ENCODE measurements at regions not wholly inside any gene's neighbourhood (a gene's known extent, or its start where the extent isn't known, plus 50 kb on each side); places are given as distances from the start of the nearest gene placed in this dataset.
"Not testable (repeated sequence)": the region's sequence is repeated elsewhere in the genome, so short reads cannot be mapped to it uniquely, and the experiment has no call there.

DNA sequence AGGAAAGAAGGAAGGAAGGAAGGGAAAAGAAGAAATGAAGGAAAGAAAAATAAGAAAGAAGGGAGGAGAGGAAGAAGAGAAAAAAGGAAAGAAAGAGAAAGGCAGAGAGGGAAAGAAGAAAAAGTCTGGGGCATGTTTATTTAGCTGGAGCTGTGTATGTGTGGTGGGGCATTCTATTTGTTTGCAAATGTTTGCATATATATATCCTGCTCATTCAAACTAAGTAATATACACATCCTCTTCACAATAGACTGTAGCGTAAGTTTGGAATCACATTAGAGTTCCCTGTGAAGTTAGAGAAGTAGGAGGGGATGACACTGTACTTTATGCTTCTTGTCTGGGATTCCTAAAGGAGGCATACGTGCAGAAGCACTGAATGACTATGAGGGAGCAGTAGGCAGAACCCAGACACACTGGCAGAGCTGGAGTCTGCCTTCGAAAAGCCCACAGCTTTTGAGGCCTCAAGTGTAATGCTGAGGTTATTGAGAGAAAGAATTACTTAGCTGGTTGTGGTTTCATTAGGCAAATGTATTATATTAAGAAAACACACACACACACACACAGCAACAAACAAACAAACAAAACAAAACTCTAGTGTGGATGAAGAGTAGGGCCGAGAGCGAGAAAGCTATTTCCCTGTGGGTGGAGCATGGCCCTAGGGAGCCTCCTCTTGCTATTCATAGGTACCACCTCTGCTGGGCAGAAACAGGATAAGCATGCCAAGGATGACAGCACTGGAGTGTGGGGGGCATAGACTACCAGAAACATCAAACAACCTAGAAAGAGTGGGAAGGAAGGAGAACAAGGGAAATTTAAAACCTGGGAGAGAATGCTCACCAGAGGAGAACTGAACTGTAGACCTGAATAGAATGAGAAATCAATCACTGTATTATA lies 905.1 kb upstream of the NXPH2 start:
- no peak for DNase-seq

DNA sequence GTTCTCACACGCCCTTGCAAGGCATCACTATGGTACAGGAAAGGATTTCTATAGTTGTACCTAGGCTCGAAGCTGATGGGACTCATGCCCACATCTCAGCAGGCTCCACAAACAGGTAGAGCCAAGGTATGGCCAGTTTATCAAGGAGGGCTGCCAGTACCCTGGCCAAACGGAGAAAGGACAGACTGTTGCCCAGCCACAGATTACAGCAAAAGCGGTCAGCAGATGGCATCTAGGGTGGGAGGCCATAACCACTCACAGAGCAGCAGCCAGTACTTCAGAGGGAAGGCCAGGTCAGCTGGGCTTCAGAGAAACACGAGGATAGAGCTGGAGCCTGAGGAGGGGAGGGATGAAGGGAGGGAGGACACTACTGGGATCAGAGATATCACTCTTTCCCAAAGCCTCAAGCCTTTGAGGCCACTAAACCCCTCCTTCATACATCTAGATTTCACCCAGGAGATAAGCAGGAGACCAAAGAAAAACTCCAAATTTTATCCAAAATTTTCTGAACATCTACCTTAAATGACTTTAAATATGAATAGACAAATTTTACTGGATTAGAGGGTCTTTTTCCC lies 904.2 kb upstream of the NXPH2 start:
- no peak for DNase-seq

DNA sequence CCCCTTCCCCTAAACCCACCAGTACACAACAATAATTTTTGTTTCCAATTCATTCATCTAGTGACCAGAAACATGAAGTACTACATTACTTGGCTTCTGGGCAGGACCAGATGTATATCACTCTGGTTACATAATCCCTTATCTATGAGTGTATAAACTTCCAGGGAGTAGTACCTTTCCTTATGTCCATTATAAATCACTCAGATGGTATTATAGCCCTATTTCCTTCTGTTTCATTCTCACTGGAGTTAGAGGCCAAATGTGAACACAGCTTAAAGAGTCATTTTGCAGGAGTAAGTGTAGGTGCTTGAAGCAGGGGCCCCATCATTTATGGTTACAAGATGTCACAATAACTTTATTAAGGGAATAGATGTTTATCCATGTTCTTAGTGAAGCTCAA lies 894.4 kb upstream of the NXPH2 start:
- no peak for DNase-seq

- DNase-seq, result not testable (repeated sequence)
These were observed 893.3 kb upstream of the NXPH2 start for GRCh38 chr2:139673447-139673846.

DNA sequence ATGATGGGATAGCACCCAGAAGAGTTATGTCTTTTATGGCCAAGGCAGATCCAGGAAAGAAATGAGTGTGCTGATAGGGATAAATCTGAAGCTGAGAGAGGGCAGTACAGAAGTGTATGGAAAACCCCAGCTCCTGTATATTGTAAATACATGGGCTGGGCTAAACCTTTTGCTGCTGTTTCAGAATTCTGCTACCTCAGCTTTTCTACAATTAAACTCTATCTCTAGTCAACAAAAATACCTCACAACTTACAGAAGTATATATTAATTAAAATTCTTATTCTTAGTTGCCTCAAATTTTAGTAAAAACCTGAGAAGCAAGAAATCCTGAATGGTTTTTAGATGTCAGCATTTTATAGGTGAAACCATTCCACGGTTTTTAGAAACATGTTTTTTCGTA lies 889.5 kb upstream of the NXPH2 start:
- DNase-seq, result no peak

DNA sequence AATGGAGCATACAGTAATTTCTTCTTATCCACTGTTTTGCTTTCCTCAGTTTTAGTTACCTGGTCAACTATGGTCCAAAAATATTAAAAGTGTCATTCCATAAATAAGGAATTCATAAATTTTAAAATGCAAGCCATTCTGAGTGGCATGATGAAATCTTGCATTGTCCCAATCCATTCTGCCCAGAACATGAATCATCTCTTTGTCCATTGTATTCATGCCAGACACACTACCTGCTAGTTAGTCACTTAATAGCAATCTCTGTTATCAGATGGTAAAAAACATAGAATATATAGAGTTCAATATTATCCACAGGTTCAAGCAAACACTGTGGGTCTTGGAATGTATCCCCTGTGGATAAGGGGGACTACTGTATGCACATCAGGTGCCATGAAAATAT lies 872.2 kb upstream of the NXPH2 start:
- no peak for DNase-seq

- no peak for DNase-seq
These were observed 865.4 kb upstream of the NXPH2 start for GRCh38 chr2:139645617-139646016.

DNA sequence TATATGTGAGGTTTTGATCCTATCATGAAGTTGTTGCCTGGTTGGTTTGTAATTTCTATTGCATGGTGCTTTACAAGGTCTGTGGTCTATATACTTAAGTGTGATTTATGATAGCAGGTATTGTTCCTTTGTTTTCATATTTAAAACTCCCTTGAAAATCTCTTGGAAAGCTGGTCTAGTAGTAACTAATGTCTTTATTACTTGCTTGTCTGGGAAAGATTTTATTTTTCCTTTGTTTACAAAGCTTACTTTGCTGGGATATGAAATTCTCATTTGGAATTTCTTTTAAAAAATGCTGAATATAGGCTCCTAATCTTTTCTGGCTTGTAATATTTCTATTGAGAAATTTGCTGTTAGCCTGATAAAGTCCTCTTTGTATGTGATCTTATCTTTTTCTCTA lies 862.9 kb upstream of the NXPH2 start:
- no peak for DNase-seq

- no peak for DNase-seq
These were observed 851.8 kb upstream of the NXPH2 start for GRCh38 chr2:139631966-139632365.

DNA sequence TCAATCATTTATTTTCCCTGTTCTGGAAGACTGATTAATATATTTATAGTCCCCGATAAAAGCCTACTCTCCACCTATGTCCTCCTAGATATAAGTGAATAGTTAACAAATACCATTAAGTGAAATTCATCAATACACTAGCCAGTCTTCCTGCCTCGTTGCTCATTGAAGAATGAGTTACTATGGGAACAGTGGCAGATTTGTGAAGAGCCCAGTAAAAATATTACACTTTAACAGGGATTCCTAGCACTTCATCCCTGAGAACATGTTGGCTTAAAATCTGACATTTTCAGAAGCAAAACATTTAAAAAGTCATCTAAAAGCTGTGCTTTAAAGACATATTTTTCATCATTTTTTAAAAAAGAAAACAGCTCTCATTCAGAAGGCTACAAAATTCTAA lies 848.7 kb upstream of the NXPH2 start:
- DNase-seq, result no peak

DNA sequence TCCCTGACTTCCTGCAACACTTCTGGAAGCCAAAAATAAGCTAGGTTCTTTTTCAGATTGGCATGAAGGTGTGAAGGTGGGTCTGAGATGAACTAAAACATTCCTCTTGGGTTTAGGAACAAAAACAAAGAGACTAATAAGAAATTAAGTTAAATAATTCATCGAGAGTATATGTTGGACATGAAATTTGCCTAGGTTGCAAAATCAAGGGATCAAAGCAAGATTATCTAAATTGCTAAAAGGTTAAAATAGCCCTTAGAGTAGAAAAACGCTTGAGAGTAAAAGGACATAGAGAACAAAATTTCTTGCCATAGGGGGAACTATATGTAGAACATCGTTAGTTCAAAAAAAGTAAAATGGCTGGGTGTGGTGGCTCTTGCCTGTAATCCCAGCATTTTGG lies 845.9 kb upstream of the NXPH2 start:
- DNase-seq, result no peak

- DNase-seq, result no peak
These were observed 842.5 kb upstream of the NXPH2 start for GRCh38 chr2:139622691-139623090.

DNA sequence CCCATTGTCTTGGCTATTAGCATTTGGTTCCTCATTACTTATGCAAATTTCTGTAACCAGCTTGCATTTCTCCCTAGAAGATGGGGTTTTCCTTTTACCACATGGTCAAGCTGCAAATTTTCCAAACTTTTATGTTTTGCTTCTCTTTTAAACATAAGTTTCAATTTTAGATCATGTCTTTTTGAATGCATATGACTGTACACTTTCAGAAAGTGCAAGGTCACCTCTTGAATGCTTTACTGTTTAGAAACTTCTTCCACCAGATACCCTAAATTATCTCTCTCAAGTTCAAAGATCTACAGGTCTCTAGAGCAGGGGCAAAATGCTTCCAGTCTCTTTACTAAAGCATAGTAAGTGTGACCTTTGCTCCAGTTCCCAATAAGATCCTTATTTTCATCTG lies 837.6 kb upstream of the NXPH2 start:
- no peak for DNase-seq

GRCh38 chr2:139613264-139613663 lies 833.1 kb upstream of the NXPH2 start:
- DNase-seq, result no peak

DNA sequence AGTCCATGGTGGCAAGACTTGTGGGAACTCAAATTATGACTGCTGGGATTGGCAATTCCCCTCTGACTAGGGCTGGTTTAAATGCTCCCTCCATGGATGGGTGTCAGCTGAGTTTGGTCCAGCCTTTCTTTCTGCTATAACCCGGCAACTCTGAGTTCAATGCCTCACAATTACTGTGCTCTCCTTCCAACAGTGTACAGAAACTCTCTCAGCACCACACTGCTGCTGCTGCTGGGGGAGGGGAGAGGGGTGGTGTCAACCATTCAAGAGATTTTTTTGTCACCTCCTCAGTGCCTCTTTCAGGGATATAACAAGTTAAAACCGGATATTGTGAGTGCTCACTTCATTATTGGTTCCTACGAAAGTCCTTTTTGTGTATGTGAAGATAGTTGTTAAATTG lies 830.3 kb upstream of the NXPH2 start:
- DNase-seq, result no peak

DNA sequence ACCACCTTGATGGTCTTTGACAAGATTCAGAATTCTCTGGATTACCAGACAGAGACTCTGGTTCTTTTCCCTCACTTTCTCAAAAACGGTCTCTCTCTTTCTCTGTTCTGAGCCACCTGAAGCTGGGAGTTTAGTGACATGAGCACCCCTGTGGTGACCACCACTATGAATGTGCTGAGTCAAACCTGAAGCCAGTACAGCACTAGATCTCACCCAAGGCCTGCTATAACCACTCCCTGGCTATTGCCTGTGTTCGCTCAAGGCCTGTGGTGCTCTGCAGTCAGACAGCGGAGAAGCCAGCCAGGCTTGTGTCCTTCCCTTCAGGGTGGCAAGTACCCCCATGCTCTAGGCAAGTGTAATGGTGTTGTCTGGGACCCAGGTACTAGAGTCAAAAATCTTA lies 828.9 kb upstream of the NXPH2 start:
- DNase-seq, result no peak

DNA sequence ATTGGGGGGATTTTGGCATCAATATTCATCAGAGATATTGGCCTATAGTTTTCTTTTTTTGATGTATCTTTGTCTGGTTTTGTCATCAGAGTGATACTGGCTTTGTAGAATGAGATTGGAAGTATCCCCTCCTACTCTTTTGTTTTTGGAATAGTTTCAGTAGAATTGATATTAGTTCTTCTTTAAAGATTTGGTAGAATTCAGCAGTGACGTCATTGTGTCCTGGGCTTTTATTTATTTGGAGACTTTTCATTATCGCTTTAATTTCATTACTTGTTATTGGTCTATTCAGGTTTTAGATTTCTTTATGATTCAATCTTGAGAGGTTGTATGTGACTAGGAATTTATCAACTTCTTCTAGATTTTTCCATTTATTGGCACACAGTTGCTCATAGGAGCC lies 825.5 kb upstream of the NXPH2 start:
- DNase-seq, result no peak

DNA sequence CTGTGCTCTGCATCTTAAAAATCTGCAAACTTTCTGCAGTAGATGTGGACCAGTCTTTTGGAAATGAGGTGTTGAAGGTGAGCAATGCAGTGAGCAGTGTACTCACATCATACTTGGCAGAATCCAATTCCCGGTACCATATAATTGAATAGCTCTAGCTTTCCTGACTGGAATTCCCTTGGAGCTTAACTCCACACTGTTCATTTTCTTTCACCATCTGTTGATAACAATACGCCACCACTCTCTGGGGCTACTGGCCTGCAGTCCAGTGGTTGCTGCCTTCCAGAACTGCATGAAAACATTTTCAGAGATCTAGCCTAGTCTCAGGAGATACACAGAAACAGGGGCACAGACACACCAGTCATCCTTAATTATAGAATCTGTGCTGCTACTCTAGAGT lies 820.0 kb upstream of the NXPH2 start:
- DNase-seq, result no peak

DNA sequence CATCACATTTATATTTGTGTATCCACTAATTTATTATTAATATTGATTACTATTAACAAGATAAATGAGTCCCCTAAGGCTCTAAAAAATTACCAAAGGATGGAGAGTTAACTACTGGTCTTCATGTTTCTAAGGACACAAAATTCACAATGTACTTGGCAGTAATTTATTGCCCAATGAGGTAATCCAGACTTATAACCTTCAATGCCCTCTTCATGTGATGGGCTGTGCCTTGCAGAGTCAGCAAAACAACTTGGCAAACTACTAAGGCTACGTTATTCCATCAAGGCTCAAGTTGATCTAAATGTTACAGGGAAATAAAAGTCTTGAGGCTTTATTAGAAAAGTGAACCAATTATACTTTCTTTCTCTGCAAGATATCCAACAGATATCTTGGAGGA lies 804.9 kb upstream of the NXPH2 start:
- no peak for DNase-seq

DNA sequence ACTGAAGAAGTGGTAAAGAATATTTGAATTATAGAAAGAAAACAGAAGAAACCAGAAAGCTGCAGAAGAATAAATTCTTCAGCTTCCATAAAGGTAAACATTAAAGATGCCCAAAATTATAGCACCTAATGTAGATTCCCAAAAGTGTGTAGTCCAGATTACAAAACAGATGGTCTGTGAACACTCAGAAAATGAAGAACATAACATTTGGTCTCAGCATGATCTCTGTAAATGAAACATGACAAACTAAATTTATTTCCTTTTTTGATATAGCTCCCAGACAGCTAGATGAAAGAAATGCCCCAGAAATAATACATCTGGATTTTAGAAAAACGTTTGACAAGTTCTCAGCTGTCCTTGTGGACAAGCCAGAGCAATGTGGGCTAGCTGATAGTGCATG lies 794.2 kb upstream of the NXPH2 start:
- DNase-seq, result no peak

DNA sequence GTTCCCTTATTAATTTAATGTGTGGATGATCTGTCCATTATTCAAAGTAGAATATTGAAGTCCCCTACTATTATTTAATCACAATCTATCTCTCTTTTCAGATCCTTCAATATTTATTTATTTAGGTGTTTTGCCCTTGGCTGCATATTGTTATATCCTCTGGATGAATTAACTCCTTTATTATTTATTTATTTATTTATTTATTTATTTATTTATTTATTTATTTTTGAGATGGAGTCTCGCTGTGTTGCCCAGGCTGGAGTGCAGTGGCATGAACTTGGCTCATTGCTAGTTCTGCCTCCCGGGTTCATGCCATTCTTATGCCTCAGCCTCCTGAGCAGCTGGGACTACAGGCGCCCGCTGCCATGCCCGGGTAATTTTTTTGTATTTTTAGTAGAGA lies 776.6 kb upstream of the NXPH2 start:
- DNase-seq, result no peak

DNA sequence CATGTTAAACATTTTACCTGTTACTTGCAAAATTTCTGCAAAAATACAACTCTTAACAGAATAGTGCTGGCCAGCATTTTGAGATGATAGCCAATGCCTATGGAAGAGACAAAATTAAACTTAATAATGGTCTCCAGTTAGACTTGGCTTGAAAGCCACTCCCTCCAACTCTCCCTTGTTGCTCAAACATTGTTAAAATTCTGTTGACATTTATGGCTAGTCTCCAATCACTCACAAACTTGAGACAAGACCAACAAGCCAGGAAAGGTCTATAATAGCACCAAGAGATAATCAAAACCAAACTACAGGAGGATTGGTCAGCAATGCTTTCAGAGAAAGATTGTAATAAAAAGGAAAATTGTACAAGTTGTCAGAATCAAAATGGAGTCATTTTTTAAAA lies 770.7 kb upstream of the NXPH2 start:
- DNase-seq, result no peak

GRCh38 chr2:139550341-139550740 lies 770.2 kb upstream of the NXPH2 start:
- no peak for DNase-seq

- DNase-seq, result no peak
These were observed 764.1 kb upstream of the NXPH2 start for GRCh38 chr2:139544186-139544851.
